ENCODE measurements at regions not wholly inside any gene's neighbourhood (a gene's known extent, or its start where the extent isn't known, plus 50 kb on each side); places are given as distances from the start of the nearest gene placed in this dataset.

DNA sequence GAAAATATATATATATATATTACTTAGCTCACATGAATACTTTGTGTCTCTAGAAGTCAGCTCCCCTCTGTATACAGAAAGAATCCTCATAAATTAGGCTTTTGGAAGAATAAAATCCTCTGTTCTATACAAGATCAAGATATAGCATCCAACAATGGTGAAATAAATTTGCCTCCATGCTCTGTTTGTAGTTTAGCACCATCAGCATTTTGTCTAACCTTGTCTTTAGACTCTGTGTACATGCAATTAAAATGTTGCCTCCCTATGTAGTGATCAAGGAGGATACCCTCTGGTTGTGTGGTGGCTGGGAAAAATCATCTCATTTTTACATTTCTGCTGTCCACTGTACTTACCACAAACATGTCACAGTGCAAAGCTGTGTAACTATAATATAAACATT, 189.7 kb downstream of the C7orf25 start:
- TF ChIP-seq, protein P1, sequence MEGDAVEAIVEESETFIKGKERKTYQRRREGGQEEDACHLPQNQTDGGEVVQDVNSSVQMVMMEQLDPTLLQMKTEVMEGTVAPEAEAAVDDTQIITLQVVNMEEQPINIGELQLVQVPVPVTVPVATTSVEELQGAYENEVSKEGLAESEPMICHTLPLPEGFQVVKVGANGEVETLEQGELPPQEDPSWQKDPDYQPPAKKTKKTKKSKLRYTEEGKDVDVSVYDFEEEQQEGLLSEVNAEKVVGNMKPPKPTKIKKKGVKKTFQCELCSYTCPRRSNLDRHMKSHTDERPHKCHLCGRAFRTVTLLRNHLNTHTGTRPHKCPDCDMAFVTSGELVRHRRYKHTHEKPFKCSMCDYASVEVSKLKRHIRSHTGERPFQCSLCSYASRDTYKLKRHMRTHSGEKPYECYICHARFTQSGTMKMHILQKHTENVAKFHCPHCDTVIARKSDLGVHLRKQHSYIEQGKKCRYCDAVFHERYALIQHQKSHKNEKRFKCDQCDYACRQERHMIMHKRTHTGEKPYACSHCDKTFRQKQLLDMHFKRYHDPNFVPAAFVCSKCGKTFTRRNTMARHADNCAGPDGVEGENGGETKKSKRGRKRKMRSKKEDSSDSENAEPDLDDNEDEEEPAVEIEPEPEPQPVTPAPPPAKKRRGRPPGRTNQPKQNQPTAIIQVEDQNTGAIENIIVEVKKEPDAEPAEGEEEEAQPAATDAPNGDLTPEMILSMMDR (IDR thresholded peaks at IDR 0.05): no peak
- no peak for TF ChIP-seq POLR2A (IDR thresholded peaks at IDR 0.05)
